ENCODE measurements at regions not wholly inside any gene's neighbourhood (a gene's known extent, or its start where the extent isn't known, plus 50 kb on each side); places are given as distances from the start of the nearest gene placed in this dataset.

DNA sequence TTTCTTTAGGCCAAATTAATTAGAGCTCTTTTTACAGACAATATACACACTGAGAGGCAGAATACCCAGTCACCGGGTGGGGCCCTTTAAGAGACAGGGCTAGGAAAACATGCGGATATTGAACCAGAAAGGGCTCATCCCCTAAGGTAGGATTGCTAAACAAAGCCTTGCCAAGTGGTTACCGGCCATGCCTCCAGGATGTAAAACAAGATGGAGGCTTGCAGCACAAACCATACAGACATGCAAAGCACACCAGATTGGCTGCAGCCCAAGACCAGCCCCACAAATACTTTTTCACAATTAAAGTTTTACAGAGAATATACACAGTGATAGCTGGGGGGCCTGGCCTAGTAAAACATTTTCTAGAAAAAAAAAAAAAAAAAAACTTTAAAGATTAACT is 210.0 kb downstream of the KLHL4 start:
- no peak for DNase-seq

DNA sequence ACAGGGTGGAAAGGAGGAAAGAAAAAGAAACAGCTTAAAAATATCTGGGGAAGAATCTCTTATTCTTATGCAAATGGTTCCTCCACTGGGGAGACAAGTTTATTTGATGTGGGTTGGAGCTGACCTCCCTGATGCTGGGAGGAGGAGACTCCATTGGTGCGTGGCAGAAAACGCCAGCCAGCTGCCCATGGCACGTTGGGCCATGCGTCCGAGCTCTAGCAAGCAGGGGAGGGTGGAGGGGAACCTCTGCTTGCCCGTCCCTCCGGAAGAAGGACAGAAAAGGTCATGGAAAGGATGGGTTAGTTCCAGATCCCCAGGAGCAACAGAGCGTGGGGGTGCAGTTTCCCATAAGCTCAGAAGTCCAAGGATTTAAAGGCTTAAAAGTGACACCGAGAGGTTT is 210.4 kb downstream of the KLHL4 start:
- DNase-seq = no peak

- DNase-seq = no peak
Measured at GRCh38 chrX:87728459-87728858, 210.9 kb downstream of the KLHL4 start.

DNA sequence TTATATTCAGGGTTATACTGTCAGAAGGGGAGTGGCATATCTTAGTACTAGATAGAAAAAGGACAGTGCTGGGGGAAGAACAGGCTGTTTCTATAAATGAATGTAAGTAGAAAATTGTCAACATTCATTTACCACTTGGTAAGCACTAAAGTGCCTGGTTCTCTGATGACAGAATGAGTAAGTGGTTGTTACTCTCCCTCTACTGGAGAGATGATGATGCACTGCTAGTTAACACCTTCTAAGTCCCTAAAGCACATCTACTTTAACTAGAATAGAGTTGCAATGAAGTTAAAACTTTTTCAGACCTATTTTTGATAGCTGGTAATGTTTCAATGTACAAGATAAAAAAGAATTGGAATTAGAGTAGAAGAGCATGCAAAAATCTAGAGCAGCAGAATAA is 214.5 kb downstream of the KLHL4 start:
- no peak for DNase-seq

GRCh38 chrX:87736576-87736975 is 219.0 kb downstream of the KLHL4 start:
- no peak for DNase-seq

DNA sequence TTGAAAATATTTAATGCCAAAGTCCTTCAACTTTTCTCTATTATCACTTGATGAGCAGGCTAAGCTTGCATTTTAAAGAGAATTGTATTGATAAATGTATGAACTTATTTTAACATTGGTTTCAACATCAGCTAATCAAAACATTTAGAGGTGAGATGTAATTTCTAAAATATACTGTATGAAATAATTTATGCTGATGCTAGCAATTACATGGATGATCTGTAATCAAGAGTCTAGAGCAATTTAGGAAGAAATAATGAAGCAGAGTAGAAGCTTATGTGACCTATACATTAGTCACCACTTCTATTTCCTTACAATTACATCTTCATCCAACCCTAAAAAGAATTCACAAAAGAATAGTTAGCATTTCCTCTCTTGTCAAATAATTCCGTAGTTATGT is 226.8 kb downstream of the KLHL4 start:
- DNase-seq = no peak

- no peak for DNase-seq
Measured at GRCh38 chrX:87755493-87755892, 237.9 kb downstream of the KLHL4 start.

DNA sequence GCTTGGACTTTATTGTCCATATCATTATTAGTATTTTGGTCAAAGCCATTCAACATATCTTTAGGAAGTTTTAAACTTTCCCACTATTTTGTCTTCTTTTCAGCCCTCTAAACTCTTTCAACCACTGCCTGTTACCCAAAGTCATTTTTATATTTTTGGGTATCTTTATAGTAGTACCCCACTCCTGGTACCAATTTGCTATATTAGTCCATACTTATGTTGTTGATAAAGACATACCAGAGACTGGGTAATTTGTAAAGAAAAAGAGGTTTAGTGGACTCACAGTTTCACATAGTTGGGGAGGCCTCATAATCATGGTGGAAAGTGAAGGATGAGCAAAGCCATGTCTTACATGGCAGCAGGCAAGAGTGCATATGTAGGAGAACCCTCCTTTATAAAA is 271.4 kb downstream of the KLHL4 start:
- DNase-seq = no peak

DNA sequence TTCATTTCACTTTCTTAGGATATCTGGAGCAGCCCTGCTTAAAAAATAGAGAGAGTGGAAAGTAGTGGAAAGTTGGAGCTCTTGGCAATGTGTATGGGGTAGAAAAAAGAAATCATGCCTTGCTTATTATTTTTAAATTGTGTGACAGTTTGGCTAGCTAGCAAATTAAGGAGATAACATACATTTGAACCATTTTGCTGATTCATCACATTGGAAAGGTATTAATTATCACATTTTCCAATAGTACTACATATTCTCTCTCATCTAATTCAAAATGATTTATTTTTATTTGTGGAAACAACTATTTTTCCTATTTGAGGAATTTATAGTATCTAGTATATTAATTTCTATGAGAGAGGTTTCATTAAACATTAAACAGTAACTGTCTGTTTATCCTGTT is 280.4 kb downstream of the KLHL4 start:
- DNase-seq = no peak

DNA sequence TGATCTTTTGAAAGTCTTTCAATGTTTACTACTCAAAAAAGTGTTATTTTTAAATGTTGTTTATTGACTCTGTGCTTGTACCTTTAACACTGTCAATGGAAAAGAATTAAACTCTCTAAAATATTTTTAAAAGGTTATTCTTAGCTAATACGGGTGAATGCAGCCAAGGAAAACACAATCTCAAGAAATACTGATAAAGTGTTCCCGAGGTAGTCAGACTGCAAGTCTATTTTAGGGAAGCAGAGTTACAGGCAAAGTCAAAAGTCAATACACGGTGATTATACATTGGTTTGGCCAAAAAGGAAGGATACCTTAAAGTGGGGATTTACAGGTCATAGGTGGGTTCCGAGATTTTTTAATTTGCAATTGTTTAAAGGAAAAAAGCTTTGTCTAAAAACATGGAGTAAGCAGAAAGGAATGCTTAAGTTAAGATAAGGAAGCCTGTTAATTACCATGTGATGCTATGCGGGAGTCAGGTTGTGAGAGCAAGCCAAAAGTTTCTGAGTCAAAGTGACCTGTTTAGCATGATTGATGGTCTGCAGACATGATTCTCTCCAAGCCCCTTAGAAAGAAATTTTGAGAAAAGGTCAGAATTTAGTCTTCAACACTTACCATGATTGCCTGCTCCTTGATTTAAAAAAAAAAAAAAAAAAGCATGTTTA is 288.4 kb downstream of the KLHL4 start:
- DNase-seq = no peak

- DNase-seq = no peak
Measured at GRCh38 chrX:87808576-87809243, 291.1 kb downstream of the KLHL4 start.

- DNase-seq = no peak
Measured at GRCh38 chrX:87813566-87813965, 296.0 kb downstream of the KLHL4 start.

- no peak for DNase-seq
Measured at GRCh38 chrX:87846956-87847355, 329.4 kb downstream of the KLHL4 start.

GRCh38 chrX:87873347-87873941 is 355.8 kb downstream of the KLHL4 start:
- no peak for DNase-seq

- no peak for DNase-seq
Measured at GRCh38 chrX:87874043-87874442, 356.4 kb downstream of the KLHL4 start.

DNA sequence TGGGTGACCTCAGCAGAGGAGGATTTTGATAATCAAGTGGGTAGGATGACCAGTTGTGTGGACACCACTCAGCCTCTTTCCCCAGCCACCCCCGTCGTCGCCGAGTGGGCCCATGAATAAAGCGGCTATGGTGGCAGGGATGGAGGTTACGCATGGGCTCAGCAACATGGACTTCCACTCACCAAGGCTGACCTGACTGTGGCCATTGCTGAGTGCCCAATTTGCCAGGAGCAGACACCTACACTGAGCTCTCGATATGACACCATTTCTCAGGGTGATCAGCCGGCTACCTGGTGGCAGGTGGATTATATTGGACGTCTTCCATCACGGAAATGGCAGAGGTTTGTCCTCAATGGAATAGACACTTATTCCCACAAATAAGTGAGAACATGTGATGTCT is 361.3 kb downstream of the KLHL4 start:
- DNase-seq = no peak

- no peak for DNase-seq
Measured at GRCh38 chrX:87890437-87890836, 372.8 kb downstream of the KLHL4 start.

- DNase-seq = no peak
Measured at GRCh38 chrX:87895421-87895820, 377.8 kb downstream of the KLHL4 start.

DNA sequence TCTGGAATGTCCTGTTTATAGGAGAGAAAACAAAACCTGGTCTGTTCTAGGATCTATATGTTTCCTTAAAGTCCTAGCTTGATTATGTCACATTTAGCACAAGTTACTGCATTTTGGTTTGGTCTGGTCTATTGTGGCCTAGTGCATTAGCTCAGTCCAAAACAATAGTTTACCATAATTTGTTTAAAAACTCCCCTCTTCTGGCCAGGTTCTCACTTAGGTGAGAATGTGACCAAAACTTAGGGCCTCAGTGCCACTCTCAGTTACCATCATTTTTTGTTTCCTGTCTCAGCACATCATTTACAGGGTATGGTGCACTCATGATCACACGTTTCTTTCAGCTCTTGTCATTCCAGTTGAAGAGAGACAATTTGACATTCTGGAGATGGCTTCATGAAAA is 378.5 kb downstream of the KLHL4 start:
- no peak for DNase-seq

GRCh38 chrX:87900320-87900908 is 382.8 kb downstream of the KLHL4 start:
- peak; percentile 51 for DNase-seq

GRCh38 chrX:87901060-87901459 is 383.5 kb downstream of the KLHL4 start:
- no peak for DNase-seq

DNA sequence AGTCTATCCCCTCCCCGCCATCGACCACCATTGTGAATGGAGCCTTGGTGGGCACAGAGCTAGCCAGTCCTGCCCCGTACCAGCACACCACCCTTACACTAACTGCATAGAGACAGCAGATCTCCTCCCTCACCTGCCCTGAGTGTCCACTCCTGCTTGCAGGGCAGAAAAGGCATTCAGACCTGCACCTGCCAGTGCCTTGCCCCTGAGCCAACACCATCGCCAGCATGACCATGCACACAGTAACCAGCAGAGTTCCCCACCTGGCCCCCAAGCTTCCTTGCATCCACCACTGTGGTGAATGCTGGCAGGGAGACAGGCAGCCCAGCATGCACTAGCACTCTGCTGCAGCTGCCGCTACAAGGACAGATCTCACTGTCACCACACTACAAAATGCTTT is 397.1 kb downstream of the KLHL4 start:
- DNase-seq = no peak

DNA sequence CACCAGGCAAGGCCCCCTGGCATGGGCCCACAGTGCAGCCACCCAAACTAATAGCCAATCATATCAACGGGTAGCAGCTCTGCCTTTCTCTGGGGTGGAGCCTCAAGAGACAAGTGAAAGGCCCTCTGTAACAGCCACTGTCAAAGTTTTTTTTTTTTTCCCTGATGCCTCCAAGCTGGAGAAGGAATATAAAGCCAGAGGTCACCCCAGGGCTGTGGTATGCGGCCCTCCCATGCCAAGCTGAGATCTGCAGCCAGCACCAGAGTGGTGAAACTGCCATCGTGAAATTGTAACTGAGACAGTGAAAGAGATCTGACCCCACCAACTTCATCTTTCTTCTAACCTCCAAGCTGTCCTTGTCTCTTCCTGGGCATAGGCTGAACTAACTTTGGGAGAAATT is 407.0 kb downstream of the KLHL4 start:
- DNase-seq = no peak

- DNase-seq = no peak
Measured at GRCh38 chrX:87941841-87942240, 424.2 kb downstream of the KLHL4 start.

Data from CD4-positive, alpha-beta T cell treated with Interleukin-4 for 4 hours (primary cell).